ENCODE measurements at regions not wholly inside any gene's neighbourhood (a gene's known extent, or its start where the extent isn't known, plus 50 kb on each side); places are given as distances from the start of the nearest gene placed in this dataset.

DNA sequence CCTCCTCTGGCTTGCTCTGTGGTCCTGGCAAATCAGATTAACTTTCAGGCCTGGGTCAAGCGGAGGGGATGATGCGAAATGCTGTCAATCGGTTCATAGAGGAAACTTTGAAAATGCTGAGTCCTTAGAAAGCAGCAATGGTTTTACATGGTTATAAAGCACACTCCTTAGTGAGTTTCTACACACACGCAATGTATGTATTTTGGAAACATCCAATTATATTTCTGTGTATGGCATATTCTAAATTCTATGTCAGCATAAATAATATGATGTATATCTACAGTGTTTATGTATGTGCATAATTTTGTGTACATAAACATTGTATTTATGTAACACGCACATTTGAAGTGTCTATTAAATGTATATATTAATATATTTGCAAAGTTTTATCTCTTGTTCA lies 118.0 kb upstream of the ARID2 start:
- H3K4me3 ChIP-seq = no peak overlapping the region
- intact Hi-C loops (cut with DNase I, micrococcal nuclease) = no loop called here

DNA sequence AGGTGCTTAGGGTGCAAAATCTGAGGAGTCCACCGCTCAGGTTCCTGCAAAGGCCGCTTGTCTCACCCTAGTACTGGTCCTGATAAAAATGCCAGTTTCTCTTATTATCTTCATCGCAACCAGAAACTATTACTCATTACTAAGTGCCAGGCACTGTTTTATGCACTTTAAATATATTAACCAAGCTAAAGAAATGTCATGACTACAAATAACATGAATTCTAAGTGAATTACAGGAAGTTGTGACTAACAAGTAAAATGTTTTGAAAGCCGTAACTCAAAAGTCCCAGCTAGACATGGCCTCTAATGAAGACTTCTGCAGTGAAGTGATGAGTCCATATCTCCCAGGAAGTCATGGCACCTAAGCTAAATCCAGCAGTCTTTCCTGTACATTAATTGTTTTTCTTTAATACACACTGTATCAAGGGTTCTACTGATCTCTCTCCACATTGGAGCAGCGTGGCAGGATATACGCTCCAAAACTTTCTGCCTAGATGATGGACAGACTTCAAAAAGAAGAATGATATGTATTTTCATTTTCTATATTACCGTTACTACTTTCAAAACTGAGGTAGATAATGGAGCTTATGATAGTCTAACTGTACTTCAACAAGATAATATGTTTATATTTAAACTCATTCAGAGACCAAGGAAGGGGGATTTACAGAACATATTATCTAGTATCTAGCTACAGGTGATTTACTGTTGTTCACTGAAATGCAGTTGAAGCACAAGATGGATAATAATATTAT lies 117.3 kb upstream of the ARID2 start:
- Histone ChIP-seq H3K9me3 (no peaks in the 10 kb centered on the region), H3K36me3 (ENCODE audit: low read depth) (no peaks in the 10 kb centered on the region), H3K4me1 (ENCODE audit: low read depth) (no peaks in the 10 kb centered on the region), H3K4me3 (no peak overlapping the region)
- no peak for ATAC-seq
- intact Hi-C loops (cut with DNase I, micrococcal nuclease) = no loop called here
- TF ChIP-seq, protein P1, sequence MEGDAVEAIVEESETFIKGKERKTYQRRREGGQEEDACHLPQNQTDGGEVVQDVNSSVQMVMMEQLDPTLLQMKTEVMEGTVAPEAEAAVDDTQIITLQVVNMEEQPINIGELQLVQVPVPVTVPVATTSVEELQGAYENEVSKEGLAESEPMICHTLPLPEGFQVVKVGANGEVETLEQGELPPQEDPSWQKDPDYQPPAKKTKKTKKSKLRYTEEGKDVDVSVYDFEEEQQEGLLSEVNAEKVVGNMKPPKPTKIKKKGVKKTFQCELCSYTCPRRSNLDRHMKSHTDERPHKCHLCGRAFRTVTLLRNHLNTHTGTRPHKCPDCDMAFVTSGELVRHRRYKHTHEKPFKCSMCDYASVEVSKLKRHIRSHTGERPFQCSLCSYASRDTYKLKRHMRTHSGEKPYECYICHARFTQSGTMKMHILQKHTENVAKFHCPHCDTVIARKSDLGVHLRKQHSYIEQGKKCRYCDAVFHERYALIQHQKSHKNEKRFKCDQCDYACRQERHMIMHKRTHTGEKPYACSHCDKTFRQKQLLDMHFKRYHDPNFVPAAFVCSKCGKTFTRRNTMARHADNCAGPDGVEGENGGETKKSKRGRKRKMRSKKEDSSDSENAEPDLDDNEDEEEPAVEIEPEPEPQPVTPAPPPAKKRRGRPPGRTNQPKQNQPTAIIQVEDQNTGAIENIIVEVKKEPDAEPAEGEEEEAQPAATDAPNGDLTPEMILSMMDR (IDR thresholded peaks at IDR 0.05) = no peak
- DNase-seq = no peak

More for the DNA sequence above, 118.0 kb upstream of the ARID2 start:
- ATAC-seq (no peak), DNase-seq (no peak)
- TF ChIP-seq, protein P1 (IDR thresholded peaks at IDR 0.05) = no peak
- no peaks in the 10 kb centered on the region for H3K36me3 ChIP-seq (ENCODE audit: low read depth)
- H3K4me1 ChIP-seq (ENCODE audit: low read depth) = no peaks in the 10 kb centered on the region
- H3K9me3 ChIP-seq = no peaks in the 10 kb centered on the region

GRCh38 chr12:45613296-45613695 lies 116.2 kb upstream of the ARID2 start:
- DNase-seq = no peak
- Histone ChIP-seq H3K4me1 (ENCODE audit: low read depth) (no peaks in the 10 kb centered on the region), H3K36me3 (ENCODE audit: low read depth) (no peaks in the 10 kb centered on the region), H3K4me3 (no peak overlapping the region), H3K9me3 (no peaks in the 10 kb centered on the region)
- intact Hi-C loops (cut with DNase I, micrococcal nuclease) = no loop called here
- no peak for ATAC-seq
- TF ChIP-seq, protein P1 (IDR thresholded peaks at IDR 0.05) = no peak

GRCh38 chr12:45613855-45614254 lies 115.7 kb upstream of the ARID2 start:
- TF ChIP-seq, protein P1 (IDR thresholded peaks at IDR 0.05) = no peak
- DNase-seq (no peak), ATAC-seq (no peak)
- Histone ChIP-seq H3K9me3 (no peaks in the 10 kb centered on the region), H3K36me3 (ENCODE audit: low read depth) (no peaks in the 10 kb centered on the region), H3K4me3 (no peak overlapping the region), H3K4me1 (ENCODE audit: low read depth) (no peaks in the 10 kb centered on the region)
- intact Hi-C loops (cut with DNase I, micrococcal nuclease) = no loop called here

GRCh38 chr12:45615268-45615667 lies 114.2 kb upstream of the ARID2 start:
- TF ChIP-seq, protein P1 (IDR thresholded peaks at IDR 0.05) = no peak
- no peaks in the 10 kb centered on the region for H3K9me3 ChIP-seq
- intact Hi-C loops (cut with DNase I, micrococcal nuclease) = no loop called here
- H3K4me3 ChIP-seq = no peak overlapping the region
- H3K36me3 ChIP-seq (ENCODE audit: low read depth) = no peaks in the 10 kb centered on the region
- H3K4me1 ChIP-seq (ENCODE audit: low read depth) = no peaks in the 10 kb centered on the region
- DNase-seq (no peak), ATAC-seq (no peak)
